SK-N-SH (cell line): ENCODE measurements at regions not wholly inside any gene's neighbourhood (a gene's known extent, or its start where the extent isn't known, plus 50 kb on each side); places are given as distances from the start of the nearest gene placed in this dataset.

Experiments used
- CTCF ChIA-PET: fragments of 300-600, 350-600 bp; formaldehyde crosslinking; extraction: SDS; loops from one replicate; lab custom pipeline; 2021; lab: Yijun Ruan, JAX
- POLR2A ChIA-PET: fragments of 350-600 bp; sonication (Branson Sonifier 250); formaldehyde crosslinking; extraction: SDS; loops from one replicate; lab custom pipeline; 2020; ENCODE audit warnings: antibody characterized with exemption, inconsistent platforms; lab: Yijun Ruan, JAX
- DNase-seq: peaks from one replicate; pipeline ENCODE4 v3.0.0; 2012
- H2AFZ ChIP-seq: fragments of 200-600 bp; sonication (generic); 2 replicates; pipeline ENCODE4 v1.8.1; 2016; ENCODE audit warnings: antibody characterized with exemption, mild to moderate bottlenecking, low read depth
- H3F3A ChIP-seq: fragments of 200-600 bp; sonication (generic); replicated peaks from 2 replicates; pipeline ENCODE3; 2016; ENCODE audit warnings: antibody characterized with exemption, mild to moderate bottlenecking; ENCODE audit not compliant: insufficient read depth
- H3K27ac ChIP-seq, 2 experiments: fragments of 200-500 bp in 1 of 2; fragments of 200-600 bp in 1 of 2; sonication (Bioruptor generic) in 1 of 2; sonication (generic), shearing (Covaris generic) in 1 of 2; 2 replicates each; pipeline versions ENCODE4 v1.5.1 to v1.6.1; 2014 to 2016; ENCODE audit warnings: low read depth in 2 of 2, inconsistent platforms in 1 of 2, low read length in 1 of 2, mild to moderate bottlenecking in 1 of 2, mixed read lengths in 1 of 2
- H3K27me3 ChIP-seq: fragments of 200-600 bp; sonication (generic), shearing (Covaris generic); 2 replicates; pipeline ENCODE4 v1.6.1; 2016; ENCODE audit warnings: mixed run types; ENCODE audit not compliant: insufficient read depth
- H3K36me3 ChIP-seq, 2 experiments: fragments of 200-500 bp in 1 of 2; fragments of 200-600 bp in 1 of 2; sonication (Bioruptor generic) in 1 of 2; sonication (generic) in 1 of 2; replicated peaks in 1 of 2; 2 replicates each; pipeline versions ENCODE3 to v1.5.1; 2014 to 2016; ENCODE audit warnings: low read length in 1 of 2, mild to moderate bottlenecking in 1 of 2; ENCODE audit not compliant: insufficient read depth in 2 of 2, control insufficient read depth in 1 of 2
- H3K4me1 ChIP-seq, 2 experiments: fragments of 200-500 bp in 1 of 2; fragments of 200-600 bp in 1 of 2; sonication (Bioruptor generic) in 1 of 2; sonication (generic), shearing (Covaris generic) in 1 of 2; 2 replicates each; pipeline versions ENCODE4 v1.5.1 to v1.6.1; 2014 to 2016; ENCODE audit warnings: low read depth in 1 of 2, low read length in 1 of 2, mixed run types in 1 of 2; ENCODE audit not compliant: insufficient read depth in 2 of 2, control insufficient read depth in 1 of 2
- H3K4me2 ChIP-seq: fragments of 200-600 bp; sonication (generic), shearing (Covaris generic); 2 replicates; pipeline ENCODE4 v1.6.1; 2017; ENCODE audit warnings: mixed run types
- H3K4me3 ChIP-seq, 2 experiments: fragments of 200-500 bp in 1 of 2; fragments of 200-600 bp in 1 of 2; sonication (Bioruptor generic) in 1 of 2; sonication (generic), shearing (Covaris generic) in 1 of 2; 2 replicates each; pipeline versions ENCODE4 v1.5.1 to v1.8.1; 2014 to 2016; ENCODE audit warnings: low read depth in 2 of 2, inconsistent platforms in 1 of 2, low read length in 1 of 2, mild to moderate bottlenecking in 1 of 2, mixed read lengths in 1 of 2, moderate library complexity in 1 of 2
- H3K79me2 ChIP-seq: fragments of 200-600 bp; sonication (generic); 2 replicates; pipeline ENCODE4 v1.8.1; 2017; ENCODE audit warnings: mild to moderate bottlenecking; ENCODE audit not compliant: insufficient read depth
- H3K9ac ChIP-seq: fragments of 200-600 bp; sonication (generic); 2 replicates; pipeline ENCODE4 v1.6.1; 2017; ENCODE audit warnings: mixed run types
- H3K9me2 ChIP-seq: fragments of 200-600 bp; sonication (generic); 2 replicates; pipeline ENCODE4 v1.6.1; 2017; ENCODE audit warnings: mixed run types
- H3K9me3 ChIP-seq: fragments of 200-600 bp; sonication (generic); 2 replicates; pipeline ENCODE4 v1.6.1; 2017; ENCODE audit warnings: mixed run types, mild to moderate bottlenecking, moderate library complexity
- H4K20me1 ChIP-seq: fragments of 200-600 bp; sonication (generic); 2 replicates; pipeline ENCODE4 v1.6.1; 2017; ENCODE audit warnings: mild to moderate bottlenecking, mixed run types; ENCODE audit not compliant: insufficient read depth
- ELF1 ChIP-seq: IDR thresholded peaks from 2 replicates; pipeline ENCODE4 v1.4.0; 2012
- FOXJ3 ChIP-seq: sonication (generic); formaldehyde crosslinking; IDR thresholded peaks from 2 replicates; pipeline ENCODE4 v1.5.1; 2020; ENCODE audit warnings: mild to moderate bottlenecking, missing genetic modification reagents
- RCOR1 ChIP-seq: fragments of 150-350 bp; IDR thresholded peaks from 2 replicates; pipeline ENCODE4 v1.6.1; 2017; ENCODE audit warnings: antibody characterized with exemption, low read length
- REST ChIP-seq: IDR thresholded peaks from 2 replicates; pipeline ENCODE4 v1.6.1; 2012; ENCODE audit warnings: mild to moderate bottlenecking, low read depth, low read length, moderate library complexity
- SIN3A ChIP-seq: IDR thresholded peaks from 2 replicates; pipeline ENCODE4 v1.6.1; 2012; ENCODE audit warnings: low read depth, mild to moderate bottlenecking, low read length, moderate library complexity, borderline replicate concordance
- SMC3 ChIP-seq: IDR thresholded peaks from 2 replicates; pipeline ENCODE4 v1.6.1; 2012; ENCODE audit warnings: low read depth, low read length, improper control_type of control experiment
- TAF1 ChIP-seq: IDR thresholded peaks from 2 replicates; pipeline ENCODE4 v1.6.1; 2012; ENCODE audit warnings: low read depth, mild to moderate bottlenecking, low read length, moderate library complexity, borderline replicate concordance
- WGBS: methylation state at CpG from one replicate; pipeline ENCODE4 v1.1.6; 2017; ENCODE audit warnings: low lambda C conversion rate; 5-methylcytosine and 5-hydroxymethylcytosine counted together
- TF ChIP-seq, protein P1 (sequence below): fragments of 150-350 bp; IDR thresholded peaks from 2 replicates; pipeline ENCODE4 v1.6.1; 2017; ENCODE audit warnings: antibody characterized with exemption, low read length, low read depth, borderline replicate concordance
- TF ChIP-seq, protein P2 (sequence below): fragments of 150-350 bp; IDR thresholded peaks from 2 replicates; pipeline ENCODE4 v1.6.1; 2016; ENCODE audit warnings: mild to moderate bottlenecking, low read depth, low read length
- TF ChIP-seq, protein P3 (sequence below): IDR thresholded peaks from 2 replicates; pipeline ENCODE4 v1.4.0; 2012; ENCODE audit warnings: low read depth, borderline replicate concordance

- Histone ChIP-seq H3F3A (no peaks in the 10 kb centered on the region), H3K36me3 (no peaks in the 10 kb centered on the region), H3K4me2 (no peak overlapping the region), H3K27ac (no peak overlapping the region), H3K27me3 (no peaks in the 10 kb centered on the region), H4K20me1 (no peaks in the 10 kb centered on the region), H3K9me3 (no peaks in the 10 kb centered on the region), H3K4me1 (no peaks in the 10 kb centered on the region), H3K4me3 (no peak overlapping the region), H2AFZ (no peak overlapping the region), H3K9me2 (no peaks in the 10 kb centered on the region)
- CTCF ChIA-PET, result interaction anchor here (1.4 kb wide), 1 partner anchor 17 kb away, joined by 4 read pairs; no protein-coding TSS in a partner anchor
- 25% methylated on average over 2 of the region's 2 CpGs for WGBS
- DNase-seq, result no peak
- no peak for TF ChIP-seq SMC3
- no peak for TF ChIP-seq ELF1
- TF ChIP-seq TAF1, result no peak
- no peak for TF ChIP-seq SIN3A
- TF ChIP-seq, protein P1, sequence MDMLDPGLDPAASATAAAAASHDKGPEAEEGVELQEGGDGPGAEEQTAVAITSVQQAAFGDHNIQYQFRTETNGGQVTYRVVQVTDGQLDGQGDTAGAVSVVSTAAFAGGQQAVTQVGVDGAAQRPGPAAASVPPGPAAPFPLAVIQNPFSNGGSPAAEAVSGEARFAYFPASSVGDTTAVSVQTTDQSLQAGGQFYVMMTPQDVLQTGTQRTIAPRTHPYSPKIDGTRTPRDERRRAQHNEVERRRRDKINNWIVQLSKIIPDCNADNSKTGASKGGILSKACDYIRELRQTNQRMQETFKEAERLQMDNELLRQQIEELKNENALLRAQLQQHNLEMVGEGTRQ, result no peak
- TF ChIP-seq REST, result no peak
- TF ChIP-seq, protein P2, sequence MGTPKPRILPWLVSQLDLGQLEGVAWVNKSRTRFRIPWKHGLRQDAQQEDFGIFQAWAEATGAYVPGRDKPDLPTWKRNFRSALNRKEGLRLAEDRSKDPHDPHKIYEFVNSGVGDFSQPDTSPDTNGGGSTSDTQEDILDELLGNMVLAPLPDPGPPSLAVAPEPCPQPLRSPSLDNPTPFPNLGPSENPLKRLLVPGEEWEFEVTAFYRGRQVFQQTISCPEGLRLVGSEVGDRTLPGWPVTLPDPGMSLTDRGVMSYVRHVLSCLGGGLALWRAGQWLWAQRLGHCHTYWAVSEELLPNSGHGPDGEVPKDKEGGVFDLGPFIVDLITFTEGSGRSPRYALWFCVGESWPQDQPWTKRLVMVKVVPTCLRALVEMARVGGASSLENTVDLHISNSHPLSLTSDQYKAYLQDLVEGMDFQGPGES, result no peak
- TF ChIP-seq RCOR1, result no peak
- no peak for TF ChIP-seq FOXJ3 (CRISPR knock-in tag)
- TF ChIP-seq, protein P3, sequence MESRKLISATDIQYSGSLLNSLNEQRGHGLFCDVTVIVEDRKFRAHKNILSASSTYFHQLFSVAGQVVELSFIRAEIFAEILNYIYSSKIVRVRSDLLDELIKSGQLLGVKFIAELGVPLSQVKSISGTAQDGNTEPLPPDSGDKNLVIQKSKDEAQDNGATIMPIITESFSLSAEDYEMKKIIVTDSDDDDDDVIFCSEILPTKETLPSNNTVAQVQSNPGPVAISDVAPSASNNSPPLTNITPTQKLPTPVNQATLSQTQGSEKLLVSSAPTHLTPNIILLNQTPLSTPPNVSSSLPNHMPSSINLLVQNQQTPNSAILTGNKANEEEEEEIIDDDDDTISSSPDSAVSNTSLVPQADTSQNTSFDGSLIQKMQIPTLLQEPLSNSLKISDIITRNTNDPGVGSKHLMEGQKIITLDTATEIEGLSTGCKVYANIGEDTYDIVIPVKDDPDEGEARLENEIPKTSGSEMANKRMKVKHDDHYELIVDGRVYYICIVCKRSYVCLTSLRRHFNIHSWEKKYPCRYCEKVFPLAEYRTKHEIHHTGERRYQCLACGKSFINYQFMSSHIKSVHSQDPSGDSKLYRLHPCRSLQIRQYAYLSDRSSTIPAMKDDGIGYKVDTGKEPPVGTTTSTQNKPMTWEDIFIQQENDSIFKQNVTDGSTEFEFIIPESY, result no peak
- TF ChIP-seq, all 33 proteins: peak for 0
- Histone ChIP-seq H3K9ac (no peak overlapping the region), H3K79me2 (no peaks in the 10 kb centered on the region)
- POLR2A ChIA-PET, result no interaction called here
Measured at GRCh38 chr12:126856958-126857357, 1410.0 kb upstream of the TMEM132C start.
